T-helper 17 cell (primary cell): ENCODE measurements at regions not wholly inside any gene's neighbourhood (a gene's known extent, or its start where the extent isn't known, plus 50 kb on each side); places are given as distances from the start of the nearest gene placed in this dataset.

Experiments used
- ATAC-seq: fragments of 150-1000 bp; cut with Tn5 transposase; 2 replicates; pipeline ENCODE4 v1.10.0; 2021; ENCODE audit warnings: mild to moderate bottlenecking, moderate library complexity
- DNase-seq, 3 donors: peaks; one replicate each; pipeline versions ENCODE4 v3.0.0 to v3.0.0-alpha.2; 2020 to 2021
- H3K9me3 ChIP-seq: one replicate; pipeline ENCODE4 v1.7.0; 2013; ENCODE audit warnings: low read length, mild to moderate bottlenecking; ENCODE audit not compliant: control insufficient read depth, poor library complexity, severe bottlenecking
- H3K27ac Mint-ChIP-seq: one replicate; pipeline ENCODE4 v1.8.0; 2022; ENCODE audit warnings: mild to moderate bottlenecking, moderate library complexity, mixed read lengths
- H3K27me3 Mint-ChIP-seq: one replicate; pipeline ENCODE4 v1.8.0; 2022; ENCODE audit warnings: mixed read lengths
- H3K36me3 Mint-ChIP-seq: one replicate; pipeline ENCODE4 v1.8.0; 2022; ENCODE audit warnings: low read depth, mixed read lengths
- H3K4me1 Mint-ChIP-seq: one replicate; pipeline ENCODE4 v1.8.0; 2022; ENCODE audit warnings: mild to moderate bottlenecking, mixed read lengths
- H3K4me3 Mint-ChIP-seq: one replicate; pipeline ENCODE4 v1.8.0; 2022; ENCODE audit warnings: mild to moderate bottlenecking, moderate library complexity, mixed read lengths

- no peak overlapping the region for H3K27ac Mint-ChIP-seq
- ATAC-seq = no peak
- no peak for DNase-seq
- no peaks in the 10 kb centered on the region for H3K36me3 Mint-ChIP-seq
- no peaks in the 10 kb centered on the region for H3K4me1 Mint-ChIP-seq
- H3K9me3 ChIP-seq = no peaks in the 10 kb centered on the region
- no peak overlapping the region for H3K4me3 Mint-ChIP-seq
- peaks cover 21% of the 10 kb centered on the region for H3K27me3 Mint-ChIP-seq
Measured at GRCh38 chr15:62835351-62835750, 207.2 kb upstream of the TPM1 start.

DNA sequence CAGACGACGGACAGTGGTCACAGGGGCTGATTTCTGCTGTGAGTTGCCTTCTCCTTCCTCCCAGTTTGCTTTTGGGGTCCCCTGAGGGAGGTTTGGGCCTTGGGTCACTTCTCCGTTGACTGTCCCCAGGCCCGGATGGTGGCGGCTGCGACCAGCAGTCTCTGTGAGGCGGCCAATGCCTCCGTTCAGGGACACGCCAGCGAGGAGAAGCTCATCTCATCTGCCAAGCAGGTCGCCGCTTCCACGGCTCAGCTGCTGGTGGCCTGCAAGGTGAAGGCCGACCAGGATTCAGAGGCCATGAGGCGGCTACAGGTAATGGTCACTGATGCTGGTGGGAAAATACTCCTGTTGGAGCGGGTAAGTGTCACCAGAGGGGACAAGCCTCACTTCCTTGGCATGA, 206.8 kb upstream of the TPM1 start:
- Mint-ChIP-seq H3K27ac (no peak overlapping the region), H3K36me3 (no peaks in the 10 kb centered on the region), H3K27me3 (peaks cover 21% of the 10 kb centered on the region), H3K4me1 (no peaks in the 10 kb centered on the region), H3K4me3 (no peak overlapping the region)
- no peaks in the 10 kb centered on the region for H3K9me3 ChIP-seq
- DNase-seq (no peak), ATAC-seq (no peak)

DNA sequence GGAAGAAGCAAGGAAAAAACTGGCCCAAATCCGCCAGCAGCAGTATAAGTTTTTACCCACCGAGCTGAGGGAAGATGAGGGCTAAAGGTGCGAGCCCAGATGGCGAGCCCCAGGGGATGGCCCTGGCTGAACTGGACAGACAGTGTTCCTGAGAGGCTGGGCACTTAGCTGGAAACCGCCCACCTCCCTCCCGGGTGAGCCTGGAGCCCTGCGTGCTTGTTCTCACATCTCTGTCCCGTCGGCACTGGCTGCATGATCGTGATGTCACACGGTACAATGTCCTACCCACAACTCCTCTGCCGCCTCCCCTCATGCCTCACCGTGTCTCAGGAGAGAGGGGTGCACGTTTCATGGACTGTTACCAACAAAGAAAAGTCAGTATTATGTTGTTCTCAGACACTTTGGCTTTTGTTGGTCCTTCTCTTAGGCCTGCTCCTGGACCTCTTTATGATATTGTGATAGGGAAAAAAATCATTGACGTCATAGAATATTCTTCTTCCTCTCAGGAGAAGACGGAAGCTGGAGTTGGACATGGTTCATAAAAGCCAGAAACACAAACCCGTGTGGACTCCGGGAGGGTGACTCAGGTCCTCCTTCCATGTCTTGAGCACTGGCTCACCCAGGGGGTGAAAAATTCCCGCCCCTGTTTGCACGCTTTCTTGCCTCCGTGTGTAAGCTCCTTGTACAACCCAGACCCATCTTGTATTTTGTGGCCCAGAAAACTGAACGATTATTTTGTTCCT, 201.8 kb upstream of the TPM1 start:
- no peak for DNase-seq
- Mint-ChIP-seq H3K4me3 (no peak overlapping the region), H3K27ac (no peak overlapping the region), H3K36me3 (no peaks in the 10 kb centered on the region), H3K4me1 (no peaks in the 10 kb centered on the region), H3K27me3 (peaks cover 58% of the 10 kb centered on the region)
- H3K9me3 ChIP-seq = no peaks in the 10 kb centered on the region
- ATAC-seq = no peak

GRCh38 chr15:62841269-62841628, 201.3 kb upstream of the TPM1 start:
- Mint-ChIP-seq H3K4me3 (no peak overlapping the region), H3K27me3 (peaks cover 57% of the 10 kb centered on the region), H3K4me1 (no peaks in the 10 kb centered on the region), H3K36me3 (no peaks in the 10 kb centered on the region), H3K27ac (no peak overlapping the region)
- DNase-seq (no peak), ATAC-seq (no peak)
- H3K9me3 ChIP-seq = no peaks in the 10 kb centered on the region

DNA sequence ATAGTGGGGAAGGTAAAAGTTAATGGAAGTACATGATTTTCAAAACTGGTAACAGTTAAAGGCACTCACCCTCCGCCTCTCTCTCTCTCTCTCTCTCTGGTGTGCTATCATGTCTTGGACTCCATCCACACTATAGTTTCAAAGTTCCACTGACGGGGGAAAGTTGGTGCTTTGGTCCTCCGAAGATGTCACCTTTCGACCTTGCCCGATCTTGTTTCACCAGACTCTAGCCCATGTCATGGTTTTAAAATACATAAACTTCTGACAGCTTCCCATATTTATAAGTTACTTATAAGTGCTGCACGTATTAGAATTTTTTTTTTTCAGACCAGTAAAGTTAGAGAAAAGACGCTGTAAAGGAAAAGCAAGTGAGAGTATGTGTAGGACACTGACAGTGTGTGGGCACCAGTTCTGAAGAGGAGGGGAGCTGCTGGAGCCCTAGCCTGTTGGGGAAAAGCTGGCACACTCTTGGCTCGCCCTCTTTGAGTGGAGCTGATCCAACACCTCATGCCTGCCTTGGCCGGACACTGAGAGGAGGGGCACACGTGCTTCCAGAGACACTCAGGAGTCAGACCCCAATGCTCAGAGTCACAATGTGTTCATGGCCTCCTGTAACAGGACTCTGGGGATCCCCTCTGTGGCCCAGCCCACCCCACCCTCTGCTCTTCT, 200.5 kb upstream of the TPM1 start:
- DNase-seq = no peak
- H3K9me3 ChIP-seq = no peaks in the 10 kb centered on the region
- H3K27me3 Mint-ChIP-seq = peaks cover 63% of the 10 kb centered on the region
- H3K4me3 Mint-ChIP-seq = no peak overlapping the region
- H3K36me3 Mint-ChIP-seq = no peaks in the 10 kb centered on the region
- H3K27ac Mint-ChIP-seq = no peak overlapping the region
- no peaks in the 10 kb centered on the region for H3K4me1 Mint-ChIP-seq
- ATAC-seq = no peak

- ATAC-seq (no peak), DNase-seq (no peak)
- no peaks in the 10 kb centered on the region for H3K36me3 Mint-ChIP-seq
- no peak overlapping the region for H3K4me3 Mint-ChIP-seq
- H3K9me3 ChIP-seq = no peaks in the 10 kb centered on the region
- H3K4me1 Mint-ChIP-seq = no peaks in the 10 kb centered on the region
- no peak overlapping the region for H3K27ac Mint-ChIP-seq
- H3K27me3 Mint-ChIP-seq = peaks cover 73% of the 10 kb centered on the region
Measured at GRCh38 chr15:62843311-62843710, 199.2 kb upstream of the TPM1 start.

GRCh38 chr15:62844564-62845240, 197.8 kb upstream of the TPM1 start:
- H3K9me3 ChIP-seq = no peaks in the 10 kb centered on the region
- Mint-ChIP-seq H3K27ac (no peak overlapping the region), H3K4me3 (no peak overlapping the region), H3K36me3 (no peaks in the 10 kb centered on the region), H3K27me3 (peaks cover 76% of the 10 kb centered on the region), H3K4me1 (no peaks in the 10 kb centered on the region)
- DNase-seq (no peak), ATAC-seq (no peak)

DNA sequence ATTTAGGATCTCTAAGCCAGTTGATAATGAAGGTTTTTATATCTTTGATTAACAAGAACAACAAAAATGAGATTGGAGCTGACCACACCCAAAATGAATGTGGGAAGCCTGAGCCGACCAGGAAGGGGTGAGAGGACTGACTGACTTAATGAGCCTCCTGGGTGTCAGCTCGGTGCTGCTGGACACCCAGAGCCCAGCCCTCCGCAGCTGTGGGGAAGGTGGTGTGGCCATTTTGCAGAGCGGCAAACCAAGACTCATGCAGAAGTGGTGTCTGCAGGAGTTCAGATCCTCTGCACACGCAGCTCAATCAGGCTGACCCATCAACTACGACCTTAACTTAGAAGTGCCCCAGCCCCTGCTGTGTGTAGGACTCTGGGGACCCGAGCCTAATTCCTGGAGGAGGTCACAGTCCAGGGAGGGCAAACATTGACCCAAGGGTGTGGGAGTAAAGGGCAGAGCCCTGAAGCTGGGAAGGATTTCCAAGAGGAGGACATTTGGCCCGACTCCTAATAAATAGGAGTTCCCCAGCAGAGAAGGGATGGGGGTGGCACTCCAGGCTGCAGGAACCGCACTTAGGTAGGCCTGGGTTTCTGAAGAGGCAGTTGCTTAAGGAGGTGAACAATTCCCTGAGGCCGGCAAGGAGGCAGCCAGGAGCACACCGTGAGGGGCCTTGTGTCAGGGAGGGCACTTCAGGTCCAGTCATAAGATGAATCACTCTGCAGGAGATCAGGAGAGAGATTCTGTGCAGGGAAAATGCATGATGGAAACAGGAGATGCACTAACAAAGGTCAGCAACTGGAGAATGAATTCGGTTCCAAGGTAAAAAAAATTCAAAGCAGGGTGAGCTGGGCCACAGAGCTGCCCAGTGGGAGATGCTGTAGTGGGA, 197.1 kb upstream of the TPM1 start:
- Mint-ChIP-seq H3K36me3 (no peaks in the 10 kb centered on the region), H3K4me3 (no peak overlapping the region), H3K4me1 (no peaks in the 10 kb centered on the region), H3K27me3 (peaks cover 69% of the 10 kb centered on the region), H3K27ac (no peak overlapping the region)
- DNase-seq = no peak
- ATAC-seq = no peak
- no peaks in the 10 kb centered on the region for H3K9me3 ChIP-seq

DNA sequence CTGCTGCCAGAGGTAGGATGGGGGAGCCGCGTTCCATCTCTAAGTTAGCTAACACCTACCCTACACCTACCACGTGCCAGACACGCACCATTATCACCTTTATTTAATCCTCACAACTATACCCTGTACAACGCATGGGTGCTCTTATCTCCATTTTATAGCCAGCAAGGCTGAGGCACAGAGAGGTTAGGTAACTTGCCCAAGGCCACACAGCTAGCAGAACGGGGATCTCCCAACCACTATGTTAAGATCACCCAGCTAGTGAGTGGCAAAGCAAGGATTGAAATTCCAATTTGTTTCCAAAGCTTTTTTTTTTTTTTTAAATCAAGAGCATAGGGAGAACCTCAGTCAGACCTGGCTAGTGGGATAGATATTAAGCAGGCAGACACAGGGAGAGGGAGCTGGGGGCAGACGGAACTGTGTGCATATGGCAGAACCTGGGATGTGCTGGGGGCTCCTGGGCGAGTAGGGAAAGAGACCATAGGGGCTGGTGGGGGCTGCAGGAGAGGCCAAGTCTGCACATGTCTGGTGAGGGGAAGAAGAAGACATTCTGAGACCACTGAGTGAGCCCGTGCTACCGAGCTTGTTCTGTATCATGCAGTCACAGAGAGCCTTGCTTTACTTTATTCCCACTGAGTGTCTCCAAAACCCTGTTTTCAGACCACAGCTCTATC, 196.3 kb upstream of the TPM1 start:
- Mint-ChIP-seq H3K27ac (no peak overlapping the region), H3K4me1 (no peaks in the 10 kb centered on the region), H3K36me3 (no peaks in the 10 kb centered on the region), H3K4me3 (no peak overlapping the region), H3K27me3 (peaks cover 72% of the 10 kb centered on the region)
- no peak for DNase-seq
- H3K9me3 ChIP-seq = no peaks in the 10 kb centered on the region
- ATAC-seq = no peak

GRCh38 chr15:62846805-62847495, 195.6 kb upstream of the TPM1 start:
- no peak for ATAC-seq
- Mint-ChIP-seq H3K27ac (no peak overlapping the region), H3K36me3 (no peaks in the 10 kb centered on the region), H3K4me3 (no peak overlapping the region), H3K4me1 (no peaks in the 10 kb centered on the region), H3K27me3 (peaks cover 66% of the 10 kb centered on the region)
- H3K9me3 ChIP-seq = no peaks in the 10 kb centered on the region
- no peak for DNase-seq

DNA sequence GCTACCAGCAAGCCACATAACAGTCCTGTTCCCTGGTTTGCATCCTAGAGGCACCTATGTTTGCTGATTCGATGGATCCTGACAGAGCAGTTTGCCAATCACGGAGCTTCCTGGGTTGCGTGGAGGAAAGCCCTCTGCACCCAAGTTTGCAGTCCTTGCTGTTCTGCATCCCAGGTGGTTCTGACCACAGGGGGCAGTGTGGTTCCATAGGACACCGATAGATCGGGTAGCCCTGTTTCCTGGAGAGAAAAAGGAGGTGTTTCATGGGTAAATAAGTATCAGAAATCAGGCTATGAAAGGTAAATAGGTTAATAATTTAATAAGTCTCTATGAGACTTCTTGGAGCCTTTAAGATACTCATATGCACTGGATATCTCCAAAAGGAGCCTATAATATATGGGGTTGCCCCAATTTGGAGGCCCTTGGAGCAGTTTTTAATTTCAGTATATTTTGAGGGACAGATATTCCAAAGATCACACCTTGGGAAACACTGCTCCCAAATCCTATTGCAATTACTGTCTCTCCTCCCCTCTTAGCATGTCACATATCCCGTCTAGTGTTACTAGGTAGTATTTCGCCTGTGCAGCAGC, 194.6 kb upstream of the TPM1 start:
- H3K27ac Mint-ChIP-seq = no peak overlapping the region
- no peaks in the 10 kb centered on the region for H3K36me3 Mint-ChIP-seq
- no peak for ATAC-seq
- H3K27me3 Mint-ChIP-seq = peaks cover 60% of the 10 kb centered on the region
- H3K4me3 Mint-ChIP-seq = no peak overlapping the region
- H3K4me1 Mint-ChIP-seq = no peaks in the 10 kb centered on the region
- no peak for DNase-seq
- no peaks in the 10 kb centered on the region for H3K9me3 ChIP-seq

GRCh38 chr15:62848632-62849050, 193.9 kb upstream of the TPM1 start:
- H3K4me1 Mint-ChIP-seq = no peaks in the 10 kb centered on the region
- no peaks in the 10 kb centered on the region for H3K9me3 ChIP-seq

More at GRCh38 chr15:62848632-62849050, 193.9 kb upstream of the TPM1 start:
- Mint-ChIP-seq H3K4me3 (no peak overlapping the region), H3K27ac (no peak overlapping the region), H3K36me3 (no peaks in the 10 kb centered on the region), H3K27me3 (peaks cover 60% of the 10 kb centered on the region)
- ATAC-seq (no peak), DNase-seq (no peak)
